Daoy (cell line): ENCODE measurements at regions not wholly inside any gene's neighbourhood (a gene's known extent, or its start where the extent isn't known, plus 50 kb on each side); places are given as distances from the start of the nearest gene placed in this dataset.

ENCODE experiments used
- DNase-seq: peaks from one replicate; pipeline ENCODE4 v3.0.0-alpha.2; 2015; ENCODE audit warnings: low read depth

- DNase-seq = no peak
Measured at GRCh38 chr7:32346253-32346652, 143.9 kb downstream of the LSM5 start.

GRCh38 chr7:32336726-32337125, 153.5 kb downstream of the LSM5 start:
- DNase-seq = peak; percentile 62

GRCh38 chr7:32335107-32335506, 155.1 kb downstream of the LSM5 start:
- peak; percentile 77 for DNase-seq

GRCh38 chr7:32330602-32331001, 159.6 kb downstream of the LSM5 start:
- DNase-seq = no peak

GRCh38 chr7:32326078-32326477, 164.1 kb downstream of the LSM5 start:
- DNase-seq = no peak

- DNase-seq = no peak
Measured at GRCh38 chr7:32323712-32324111, 166.5 kb downstream of the LSM5 start.

GRCh38 chr7:32319012-32319382, 171.2 kb downstream of the LSM5 start:
- no peak for DNase-seq

- peak; percentile 67 for DNase-seq
Measured at GRCh38 chr7:32318300-32319011, 171.7 kb downstream of the LSM5 start.

GRCh38 chr7:32316839-32317238, 173.3 kb downstream of the LSM5 start:
- peak; percentile 27 for DNase-seq

- DNase-seq = no peak
Measured at GRCh38 chr7:32314761-32315160, 175.4 kb downstream of the LSM5 start.

GRCh38 chr7:32301427-32301826, 188.8 kb downstream of the LSM5 start:
- DNase-seq = no peak

GRCh38 chr7:32299133-32299702, 191.0 kb downstream of the LSM5 start:
- DNase-seq = peak; percentile 83

GRCh38 chr7:32298408-32299132, 191.6 kb downstream of the LSM5 start:
- DNase-seq = peak; percentile 60

GRCh38 chr7:32293833-32294232, 196.3 kb downstream of the LSM5 start:
- no peak for DNase-seq

GRCh38 chr7:32289651-32290414, 200.3 kb downstream of the LSM5 start:
- peak; percentile 38 for DNase-seq

GRCh38 chr7:32285698-32286097, 204.5 kb downstream of the LSM5 start:
- no peak for DNase-seq

GRCh38 chr7:32283546-32283945, 206.6 kb downstream of the LSM5 start:
- no peak for DNase-seq

GRCh38 chr7:32279500-32279899, 209.3 kb upstream of the PDE1C start:
- no peak for DNase-seq

GRCh38 chr7:32275216-32276009, 205.2 kb upstream of the PDE1C start:
- peak; percentile 86 for DNase-seq

- DNase-seq = no peak
Measured at GRCh38 chr7:32273297-32273696, 203.1 kb upstream of the PDE1C start.

- no peak for DNase-seq
Measured at GRCh38 chr7:32266932-32267475, 196.8 kb upstream of the PDE1C start.
